Pancreas (tissue), 10 donors: ENCODE measurements at regions not wholly inside any gene's neighbourhood (a gene's known extent, or its start where the extent isn't known, plus 50 kb on each side); places are given as distances from the start of the nearest gene placed in this dataset.

Experiments used
- ATAC-seq, 4 donors: fragments of 200-7000 bp; cut with Tn5 transposase; one replicate each; pipeline versions ENCODE4 v1.8.0 to v1.9.1; 2020; ENCODE audit warnings: mild to moderate bottlenecking in 4 of 4, moderate library complexity in 4 of 4
- DNase-seq, 6 donors: peaks; one replicate each; pipeline ENCODE4 v3.0.0-alpha.2; 2020
- FAIRE-seq: peaks from 2 replicates; lab custom pipeline; 2012; peaks lifted over from hg19 to GRCh38; lab: Jason Lieb, UNC
- H3K27ac ChIP-seq, 4 donors: fragments of 200-600 bp; sonication (generic); 1 replicate in 3 of 4; 2 replicates in 1 of 4; pipeline versions ENCODE4 v1.5.0 to v1.8.0; 2020
- H3K27me3 ChIP-seq, 4 donors: fragments of 200-600 bp; one replicate each; pipeline ENCODE4 v1.8.0; 2021
- H3K36me3 ChIP-seq, 3 donors: fragments of 200-600 bp; sonication (generic) in 1 of 3; one replicate each; pipeline versions ENCODE4 v1.5.0 to v1.8.0; 2020 to 2021
- H3K4me1 ChIP-seq, 3 donors: fragments of 200-600 bp; one replicate each; pipeline ENCODE4 v1.8.0; 2021
- H3K4me3 ChIP-seq, 4 donors: fragments of 200-600 bp; sonication (generic) in 2 of 4; one replicate each; pipeline versions ENCODE4 v1.5.0 to v1.8.0; 2020 to 2021
- H3K9me3 ChIP-seq, 4 donors: fragments of 200-600 bp; one replicate each; pipeline ENCODE4 v1.8.0; 2021
- CTCF ChIP-seq, 4 donors: fragments of 200-600 bp; sonication (generic) in 3 of 4; IDR thresholded peaks; one replicate each; pipeline versions ENCODE4 v1.5.0 to v1.8.0; 2021; ENCODE audit warnings: antibody characterized with exemption in 4 of 4
- WGBS, 2 donors: extraction: QIAGEN DNeasy Blood & Tissue Kit; methylation state at CpG; one replicate each; pipeline ENCODE4 v1.1.7; 2013; 5-methylcytosine and 5-hydroxymethylcytosine counted together
- intact Hi-C, 3 donors: fragments of 100-400 bp; cut with DNase I; formaldehyde crosslinking; loops; one replicate each; pipeline versions ENCODE4 v1.11.1 to v1.14.2; 2022
- donor health status: healthy with polysubstance abuse.
- donor health status: DM: no; HTN: no; CAD: no; lungs with moderate emphysema.
- donor health status: DM: no; HTN: no; CAD: no.
- donor health status: control.
- donor health status: control.
- donor health status: Bipolar disorder and iron deficiency.
- donor health status: DM: yes; HTN: yes; CAD: no.
- donor health status: DM: no; HTN: no; CAD: no.
- donor health status: DM: no; HTN: no; CAD: no.
- donor health status: DM: yes; HTN: yes; CAD: no.

- WGBS, 2 donors = 85 to 86% methylated on average over 6 of the region's 6 CpGs
- no peak for ATAC-seq
- no peak for DNase-seq
- intact Hi-C loops = no loop called here
- Histone ChIP-seq H3K27ac (no peak overlapping the region), H3K27me3 (no peaks in the 10 kb centered on the region), H3K4me1 (no peaks in the 10 kb centered on the region), H3K9me3 (no peaks in the 10 kb centered on the region), H3K36me3 (no peaks in the 10 kb centered on the region), H3K4me3 (no peak overlapping the region)
- TF ChIP-seq CTCF (IDR thresholded peaks at IDR 0.05) = no peak
- no peak for FAIRE-seq
Observed at GRCh38 chr13:30027569-30028455, 177.4 kb upstream of the UBL3 start.

- H3K9me3 ChIP-seq = no peaks in the 10 kb centered on the region
- no peak overlapping the region for H3K27ac ChIP-seq
- intact Hi-C loops = no loop called here
- H3K4me1 ChIP-seq = no peaks in the 10 kb centered on the region
- H3K4me3 ChIP-seq = no peak overlapping the region
- H3K36me3 ChIP-seq = no peaks in the 10 kb centered on the region
- H3K27me3 ChIP-seq = no peaks in the 10 kb centered on the region
- ATAC-seq = no peak
- no peak for TF ChIP-seq CTCF (IDR thresholded peaks at IDR 0.05)
- no peak for FAIRE-seq
- WGBS, 2 donors = 82 to 92% methylated on average over 5 of the region's 5 CpGs
- DNase-seq = no peak
Observed at GRCh38 chr13:30026909-30027308, 176.5 kb upstream of the UBL3 start.

- ATAC-seq (peak in 1 of 4 donors; percentile 44), DNase-seq (no peak), FAIRE-seq (no peak)
- Histone ChIP-seq H3K4me3 (no peak overlapping the region), H3K27ac (no peak overlapping the region), H3K4me1 (no peaks in the 10 kb centered on the region), H3K9me3 (no peaks in the 10 kb centered on the region), H3K36me3 (no peaks in the 10 kb centered on the region), H3K27me3 (no peaks in the 10 kb centered on the region)
- 86 to 96% methylated on average over 5 of the region's 5 CpGs for WGBS, 2 donors
- TF ChIP-seq CTCF (IDR thresholded peaks at IDR 0.05) = no peak
- intact Hi-C loops = no loop called here
Observed at GRCh38 chr13:30026093-30026492, 175.7 kb upstream of the UBL3 start.

GRCh38 chr13:30025351-30025750 lies 174.9 kb upstream of the UBL3 start:
- Histone ChIP-seq H3K36me3 (no peaks in the 10 kb centered on the region), H3K27me3 (no peaks in the 10 kb centered on the region), H3K9me3 (no peaks in the 10 kb centered on the region), H3K27ac (no peak overlapping the region), H3K4me1 (no peaks in the 10 kb centered on the region), H3K4me3 (no peak overlapping the region)
- no peak for TF ChIP-seq CTCF (IDR thresholded peaks at IDR 0.05)
- DNase-seq (no peak), ATAC-seq (no peak), FAIRE-seq (no peak)
- 93 to 97% methylated on average over 1 of the region's 1 CpG for WGBS, 2 donors
- intact Hi-C loops = no loop called here
